HepG2 (cell line): ENCODE measurements at regions not wholly inside any gene's neighbourhood (a gene's known extent, or its start where the extent isn't known, plus 50 kb on each side); places are given as distances from the start of the nearest gene placed in this dataset.

Experiments used
- ETV6 ChIP-seq: sonication (generic); formaldehyde crosslinking; conservative IDR thresholded peaks from 2 replicates; pipeline ENCODE4 v1.4.0; 2020; ENCODE audit warnings: missing genetic modification reagents
- KDM5A ChIP-seq: fragments of 200-600 bp; sonication (generic); IDR thresholded peaks from 2 replicates; pipeline ENCODE4 v1.7.0; 2018; ENCODE audit warnings: antibody characterized with exemption, mild to moderate bottlenecking, low read length, borderline replicate concordance
- RAD21 ChIP-seq: fragments of 450-650 bp; formaldehyde crosslinking; IDR thresholded peaks from 2 replicates; pipeline ENCODE4 v1.5.0; 2020; ENCODE audit warnings: mild to moderate bottlenecking
- SIN3B ChIP-seq: fragments of 150-350 bp; IDR thresholded peaks from 2 replicates; pipeline ENCODE4 v1.6.1; 2014; ENCODE audit warnings: low read length
- SP2 ChIP-seq: sonication (generic); formaldehyde crosslinking; IDR thresholded peaks from 2 replicates; pipeline ENCODE4 v1.5.1; 2020; ENCODE audit warnings: mild to moderate bottlenecking, missing genetic modification reagents
- ZC3H13 ChIP-seq: sonication (generic); formaldehyde crosslinking; IDR thresholded peaks from 2 replicates; pipeline ENCODE4 v1.8.1; 2023; ENCODE audit warnings: mild to moderate bottlenecking, missing genetic modification reagents, moderate library complexity
- ZNF317 ChIP-seq: sonication (generic); formaldehyde crosslinking; IDR thresholded peaks from 2 replicates; pipeline ENCODE4 v1.5.0; 2020; ENCODE audit warnings: mild to moderate bottlenecking, missing genetic modification reagents
- ZNF607 ChIP-seq: sonication (generic); formaldehyde crosslinking; IDR thresholded peaks from 2 replicates; pipeline ENCODE4 v1.5.1; 2020; ENCODE audit warnings: missing genetic modification reagents, mild to moderate bottlenecking, borderline replicate concordance
- TF ChIP-seq, protein P1 (sequence below): sonication (generic); formaldehyde crosslinking; IDR thresholded peaks from 2 replicates; pipeline ENCODE4 v1.5.0; 2020; ENCODE audit warnings: mild to moderate bottlenecking, missing genetic modification reagents, moderate library complexity
- TF ChIP-seq, protein P2 (sequence below), 2 experiments: fragments of 450-650 bp in 1 of 2; sonication (generic) in 1 of 2; formaldehyde crosslinking; IDR thresholded peaks; 2 replicates each; pipeline versions ENCODE4 v1.5.0 to v1.8.0; 2020 to 2022; ENCODE audit warnings: mild to moderate bottlenecking in 1 of 2, missing genetic modification reagents in 1 of 2
- TF ChIP-seq, protein P3 (sequence below): sonication (generic); formaldehyde crosslinking; IDR thresholded peaks from 2 replicates; pipeline ENCODE4 v1.5.1; 2020; ENCODE audit warnings: missing genetic modification reagents, mild to moderate bottlenecking, borderline replicate concordance
- TF ChIP-seq, protein P4 (sequence below): sonication (generic); formaldehyde crosslinking; IDR thresholded peaks from 2 replicates; pipeline ENCODE4 v1.4.0; 2020; ENCODE audit warnings: missing genetic modification reagents, borderline replicate concordance

DNA sequence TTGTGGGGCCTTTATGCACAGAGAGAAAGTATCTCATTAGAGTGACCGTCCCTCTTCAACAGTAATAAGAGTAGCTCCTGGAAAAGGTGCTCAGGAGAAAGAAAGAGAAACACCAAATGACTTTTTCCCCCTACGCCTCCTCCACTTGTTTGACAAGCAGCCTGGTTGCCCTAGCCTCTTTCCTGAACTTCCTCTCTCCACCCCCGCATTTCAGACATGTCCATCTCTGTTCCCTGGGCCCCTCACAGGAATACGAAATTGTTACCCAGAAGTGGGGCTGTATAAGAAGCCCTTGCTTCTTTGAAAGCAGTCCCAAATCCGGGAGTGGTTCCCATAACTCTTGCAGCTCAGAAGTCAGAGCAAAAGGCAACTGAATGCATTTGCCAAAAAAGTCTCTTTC lies 119.6 kb upstream of the ADO start:
- TF ChIP-seq ZNF607 (no peak), ZC3H13 (CRISPR knock-in tag) (no peak), KDM5A (no peak), ZNF317 (CRISPR knock-in tag) (no peak), SP2 (CRISPR knock-in tag) (no peak), SIN3B (no peak), RAD21 (CRISPR knock-in tag) (no peak), ETV6 (CRISPR knock-in tag) (no peak)
- TF ChIP-seq, protein P1, sequence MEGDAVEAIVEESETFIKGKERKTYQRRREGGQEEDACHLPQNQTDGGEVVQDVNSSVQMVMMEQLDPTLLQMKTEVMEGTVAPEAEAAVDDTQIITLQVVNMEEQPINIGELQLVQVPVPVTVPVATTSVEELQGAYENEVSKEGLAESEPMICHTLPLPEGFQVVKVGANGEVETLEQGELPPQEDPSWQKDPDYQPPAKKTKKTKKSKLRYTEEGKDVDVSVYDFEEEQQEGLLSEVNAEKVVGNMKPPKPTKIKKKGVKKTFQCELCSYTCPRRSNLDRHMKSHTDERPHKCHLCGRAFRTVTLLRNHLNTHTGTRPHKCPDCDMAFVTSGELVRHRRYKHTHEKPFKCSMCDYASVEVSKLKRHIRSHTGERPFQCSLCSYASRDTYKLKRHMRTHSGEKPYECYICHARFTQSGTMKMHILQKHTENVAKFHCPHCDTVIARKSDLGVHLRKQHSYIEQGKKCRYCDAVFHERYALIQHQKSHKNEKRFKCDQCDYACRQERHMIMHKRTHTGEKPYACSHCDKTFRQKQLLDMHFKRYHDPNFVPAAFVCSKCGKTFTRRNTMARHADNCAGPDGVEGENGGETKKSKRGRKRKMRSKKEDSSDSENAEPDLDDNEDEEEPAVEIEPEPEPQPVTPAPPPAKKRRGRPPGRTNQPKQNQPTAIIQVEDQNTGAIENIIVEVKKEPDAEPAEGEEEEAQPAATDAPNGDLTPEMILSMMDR (CRISPR knock-in tag) = no peak
- TF ChIP-seq, protein P2, sequence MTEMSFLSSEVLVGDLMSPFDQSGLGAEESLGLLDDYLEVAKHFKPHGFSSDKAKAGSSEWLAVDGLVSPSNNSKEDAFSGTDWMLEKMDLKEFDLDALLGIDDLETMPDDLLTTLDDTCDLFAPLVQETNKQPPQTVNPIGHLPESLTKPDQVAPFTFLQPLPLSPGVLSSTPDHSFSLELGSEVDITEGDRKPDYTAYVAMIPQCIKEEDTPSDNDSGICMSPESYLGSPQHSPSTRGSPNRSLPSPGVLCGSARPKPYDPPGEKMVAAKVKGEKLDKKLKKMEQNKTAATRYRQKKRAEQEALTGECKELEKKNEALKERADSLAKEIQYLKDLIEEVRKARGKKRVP (CRISPR knock-in tag; IDR thresholded peaks at IDR 0.05) = no peak
- TF ChIP-seq, protein P3, sequence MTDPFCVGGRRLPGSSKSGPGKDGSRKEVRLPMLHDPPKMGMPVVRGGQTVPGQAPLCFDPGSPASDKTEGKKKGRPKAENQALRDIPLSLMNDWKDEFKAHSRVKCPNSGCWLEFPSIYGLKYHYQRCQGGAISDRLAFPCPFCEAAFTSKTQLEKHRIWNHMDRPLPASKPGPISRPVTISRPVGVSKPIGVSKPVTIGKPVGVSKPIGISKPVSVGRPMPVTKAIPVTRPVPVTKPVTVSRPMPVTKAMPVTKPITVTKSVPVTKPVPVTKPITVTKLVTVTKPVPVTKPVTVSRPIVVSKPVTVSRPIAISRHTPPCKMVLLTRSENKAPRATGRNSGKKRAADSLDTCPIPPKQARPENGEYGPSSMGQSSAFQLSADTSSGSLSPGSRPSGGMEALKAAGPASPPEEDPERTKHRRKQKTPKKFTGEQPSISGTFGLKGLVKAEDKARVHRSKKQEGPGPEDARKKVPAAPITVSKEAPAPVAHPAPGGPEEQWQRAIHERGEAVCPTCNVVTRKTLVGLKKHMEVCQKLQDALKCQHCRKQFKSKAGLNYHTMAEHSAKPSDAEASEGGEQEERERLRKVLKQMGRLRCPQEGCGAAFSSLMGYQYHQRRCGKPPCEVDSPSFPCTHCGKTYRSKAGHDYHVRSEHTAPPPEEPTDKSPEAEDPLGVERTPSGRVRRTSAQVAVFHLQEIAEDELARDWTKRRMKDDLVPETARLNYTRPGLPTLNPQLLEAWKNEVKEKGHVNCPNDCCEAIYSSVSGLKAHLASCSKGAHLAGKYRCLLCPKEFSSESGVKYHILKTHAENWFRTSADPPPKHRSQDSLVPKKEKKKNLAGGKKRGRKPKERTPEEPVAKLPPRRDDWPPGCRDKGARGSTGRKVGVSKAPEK (CRISPR knock-in tag) = no peak
- TF ChIP-seq, protein P4, sequence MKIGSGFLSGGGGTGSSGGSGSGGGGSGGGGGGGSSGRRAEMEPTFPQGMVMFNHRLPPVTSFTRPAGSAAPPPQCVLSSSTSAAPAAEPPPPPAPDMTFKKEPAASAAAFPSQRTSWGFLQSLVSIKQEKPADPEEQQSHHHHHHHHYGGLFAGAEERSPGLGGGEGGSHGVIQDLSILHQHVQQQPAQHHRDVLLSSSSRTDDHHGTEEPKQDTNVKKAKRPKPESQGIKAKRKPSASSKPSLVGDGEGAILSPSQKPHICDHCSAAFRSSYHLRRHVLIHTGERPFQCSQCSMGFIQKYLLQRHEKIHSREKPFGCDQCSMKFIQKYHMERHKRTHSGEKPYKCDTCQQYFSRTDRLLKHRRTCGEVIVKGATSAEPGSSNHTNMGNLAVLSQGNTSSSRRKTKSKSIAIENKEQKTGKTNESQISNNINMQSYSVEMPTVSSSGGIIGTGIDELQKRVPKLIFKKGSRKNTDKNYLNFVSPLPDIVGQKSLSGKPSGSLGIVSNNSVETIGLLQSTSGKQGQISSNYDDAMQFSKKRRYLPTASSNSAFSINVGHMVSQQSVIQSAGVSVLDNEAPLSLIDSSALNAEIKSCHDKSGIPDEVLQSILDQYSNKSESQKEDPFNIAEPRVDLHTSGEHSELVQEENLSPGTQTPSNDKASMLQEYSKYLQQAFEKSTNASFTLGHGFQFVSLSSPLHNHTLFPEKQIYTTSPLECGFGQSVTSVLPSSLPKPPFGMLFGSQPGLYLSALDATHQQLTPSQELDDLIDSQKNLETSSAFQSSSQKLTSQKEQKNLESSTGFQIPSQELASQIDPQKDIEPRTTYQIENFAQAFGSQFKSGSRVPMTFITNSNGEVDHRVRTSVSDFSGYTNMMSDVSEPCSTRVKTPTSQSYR (CRISPR knock-in tag) = no peak
